Ovary (tissue), 1 donor: ENCODE measurements at regions not wholly inside any gene's neighbourhood (a gene's known extent, or its start where the extent isn't known, plus 50 kb on each side); places are given as distances from the start of the nearest gene placed in this dataset.

Experiments used
- EP300 ChIP-seq: sonication (generic); formaldehyde crosslinking; IDR thresholded peaks from one replicate; pipeline ENCODE4 v1.6.1; 2017; ENCODE audit warnings: antibody characterized with exemption
- POLR2A ChIP-seq: fragments of 450-650 bp; IDR thresholded peaks from one replicate; pipeline ENCODE4 v1.6.1; 2017; ENCODE audit warnings: antibody characterized with exemption, mild to moderate bottlenecking, moderate library complexity

GRCh38 chr2:525021-525420 lies 152.2 kb downstream of the TMEM18 start:
- TF ChIP-seq EP300 (no peak), POLR2A (no peak)
